ENCODE measurements at regions not wholly inside any gene's neighbourhood (a gene's known extent, or its start where the extent isn't known, plus 50 kb on each side); places are given as distances from the start of the nearest gene placed in this dataset.

GRCh38 chr14:39863441-39863840 is 431.2 kb upstream of the FBXO33 start:
- TF ChIP-seq CTCF (IDR thresholded peaks at IDR 0.05), result no peak
- no peak for TF ChIP-seq POLR2A (IDR thresholded peaks at IDR 0.05)
- 90% methylated on average over 1 of the region's 1 CpG; no CpG with 5 or more reads in 1 of the 2 donors for WGBS, 2 donors
- intact Hi-C loops (cut with DNase I), result no loop called here

GRCh38 chr14:39861696-39862095 is 429.5 kb upstream of the FBXO33 start:
- WGBS, 2 donors, result 39 to 55% methylated on average over 2 of the region's 2 CpGs
- no peak for DNase-seq
- Histone ChIP-seq H3K4me1 (no peaks in the 10 kb centered on the region), H3K4me3 (no peak overlapping the region), H3K9me3 (no peaks in the 10 kb centered on the region), H3K27me3 (no peaks in the 10 kb centered on the region), H3K36me3 (no peaks in the 10 kb centered on the region), H3K27ac (no peak overlapping the region)
- intact Hi-C loops (cut with DNase I), result no loop called here
- no peak for TF ChIP-seq POLR2A (IDR thresholded peaks at IDR 0.05)
- no peak for TF ChIP-seq CTCF (IDR thresholded peaks at IDR 0.05)

More at GRCh38 chr14:39863441-39863840, 431.2 kb upstream of the FBXO33 start:
- DNase-seq, result no peak
- Histone ChIP-seq H3K9me3 (no peaks in the 10 kb centered on the region), H3K4me1 (no peaks in the 10 kb centered on the region), H3K27me3 (no peaks in the 10 kb centered on the region), H3K36me3 (no peaks in the 10 kb centered on the region), H3K4me3 (no peak overlapping the region), H3K27ac (no peak overlapping the region)

GRCh38 chr14:39861229-39861600 is 429.0 kb upstream of the FBXO33 start:
- no peak for TF ChIP-seq POLR2A (IDR thresholded peaks at IDR 0.05)
- no peak for TF ChIP-seq CTCF (IDR thresholded peaks at IDR 0.05)
- no peaks in the 10 kb centered on the region for H3K36me3 ChIP-seq
- intact Hi-C loops (cut with DNase I), result no loop called here
- no peaks in the 10 kb centered on the region for H3K9me3 ChIP-seq
- no peaks in the 10 kb centered on the region for H3K27me3 ChIP-seq
- no peak overlapping the region for H3K4me3 ChIP-seq
- DNase-seq, result no peak
- WGBS, 2 donors, result 24 to 61% methylated on average over 4 of the region's 4 CpGs
- no peaks in the 10 kb centered on the region for H3K4me1 ChIP-seq
- no peak overlapping the region for H3K27ac ChIP-seq

GRCh38 chr14:39860596-39861228 is 428.5 kb upstream of the FBXO33 start:
- no peak overlapping the region for H3K27ac ChIP-seq
- H3K4me3 ChIP-seq, result no peak overlapping the region
- no peaks in the 10 kb centered on the region for H3K4me1 ChIP-seq
- WGBS, 2 donors, result 46 to 51% methylated on average over 8 of the region's 8 CpGs
- no peak for DNase-seq
- no peak for TF ChIP-seq POLR2A (IDR thresholded peaks at IDR 0.05)
- TF ChIP-seq CTCF (IDR thresholded peaks at IDR 0.05), result no peak
- intact Hi-C loops (cut with DNase I), result no loop called here
- H3K27me3 ChIP-seq, result no peaks in the 10 kb centered on the region
- H3K9me3 ChIP-seq, result no peaks in the 10 kb centered on the region
- no peaks in the 10 kb centered on the region for H3K36me3 ChIP-seq

- TF ChIP-seq CTCF (IDR thresholded peaks at IDR 0.05), result no peak
- no peak for TF ChIP-seq POLR2A (IDR thresholded peaks at IDR 0.05)
- Histone ChIP-seq H3K27ac (no peak overlapping the region), H3K27me3 (no peaks in the 10 kb centered on the region), H3K4me1 (no peaks in the 10 kb centered on the region), H3K36me3 (no peaks in the 10 kb centered on the region), H3K4me3 (no peak overlapping the region), H3K9me3 (no peaks in the 10 kb centered on the region)
- DNase-seq, result no peak
- intact Hi-C loops (cut with DNase I), result no loop called here
Observed at GRCh38 chr14:39859314-39859713, 427.1 kb upstream of the FBXO33 start.
